H9 (cell line): ENCODE measurements at regions not wholly inside any gene's neighbourhood (a gene's known extent, or its start where the extent isn't known, plus 50 kb on each side); places are given as distances from the start of the nearest gene placed in this dataset.

Source experiments
- DNase-seq: peaks from one replicate; pipeline ENCODE4 v3.0.0-alpha.2; 2017
- H2AFZ ChIP-seq: one replicate; pipeline ENCODE4 v1.6.1; 2013; ENCODE audit warnings: mild to moderate bottlenecking, low read length, control low read depth, moderate library complexity
- H2AK5ac ChIP-seq: 2 replicates; pipeline ENCODE4 v1.6.1; 2013; ENCODE audit warnings: low read length, control low read depth, mixed read lengths; ENCODE audit not compliant: insufficient read length
- H2BK120ac ChIP-seq: one replicate; pipeline ENCODE4 v1.6.1; 2013; ENCODE audit warnings: low read depth, mild to moderate bottlenecking, low read length, control low read depth, inconsistent platforms; ENCODE audit not compliant: poor library complexity, severe bottlenecking
- H2BK12ac ChIP-seq: 2 replicates; pipeline ENCODE4 v1.6.1; 2013; ENCODE audit warnings: low read length, control low read depth, mixed read lengths, low read depth; ENCODE audit not compliant: insufficient read length
- H2BK15ac ChIP-seq: 2 replicates; pipeline ENCODE4 v1.6.1; 2013; ENCODE audit warnings: low read depth, low read length, control low read depth
- H2BK20ac ChIP-seq: one replicate; pipeline ENCODE4 v1.6.1; 2013; ENCODE audit warnings: low read depth, mild to moderate bottlenecking, low read length, control low read depth, inconsistent platforms; ENCODE audit not compliant: poor library complexity, severe bottlenecking
- H2BK5ac ChIP-seq: 2 replicates; pipeline ENCODE4 v1.6.1; 2013; ENCODE audit warnings: low read length, control low read depth, mixed read lengths; ENCODE audit not compliant: insufficient read length
- H3K14ac ChIP-seq: 2 replicates; pipeline ENCODE4 v1.6.1; 2013; ENCODE audit warnings: low read length, control low read depth; ENCODE audit not compliant: insufficient read depth
- H3K18ac ChIP-seq: 2 replicates; pipeline ENCODE4 v1.6.1; 2013; ENCODE audit warnings: low read depth, mild to moderate bottlenecking, mixed read lengths, low read length, control low read depth; ENCODE audit not compliant: insufficient read length
- H3K23ac ChIP-seq: 2 replicates; pipeline ENCODE4 v1.6.1; 2013; ENCODE audit warnings: low read length, control low read depth, mixed read lengths, low read depth; ENCODE audit not compliant: insufficient read length
- H3K23me2 ChIP-seq: 2 replicates; pipeline ENCODE4 v1.6.1; 2013; ENCODE audit warnings: low read depth, mild to moderate bottlenecking, mixed read lengths, low read length, control low read depth; ENCODE audit not compliant: insufficient read length, poor library complexity, severe bottlenecking
- H3K27ac ChIP-seq: 2 replicates; pipeline ENCODE4 v1.5.1; 2013; ENCODE audit warnings: low read length, control low read depth, mixed read lengths, low read depth; ENCODE audit not compliant: insufficient read length
- H3K27me3 ChIP-seq: 2 replicates; pipeline ENCODE4 v1.6.1; 2013; ENCODE audit warnings: low read length, control low read depth, inconsistent platforms; ENCODE audit not compliant: insufficient read depth
- H3K4ac ChIP-seq: 2 replicates; pipeline ENCODE4 v1.6.1; 2013; ENCODE audit warnings: low read depth, mild to moderate bottlenecking, control low read depth, inconsistent platforms, low read length, moderate library complexity
- H3K4me1 ChIP-seq: 2 replicates; pipeline ENCODE4 v1.6.1; 2013; ENCODE audit warnings: low read length, control low read depth, inconsistent platforms; ENCODE audit not compliant: insufficient read depth
- H3K4me2 ChIP-seq: 2 replicates; pipeline ENCODE4 v1.6.1; 2013; ENCODE audit warnings: low read length, control low read depth, mixed read lengths; ENCODE audit not compliant: insufficient read length, insufficient read depth
- H3K56ac ChIP-seq: 2 replicates; pipeline ENCODE4 v1.6.1; 2013; ENCODE audit warnings: low read depth, mild to moderate bottlenecking, mixed read lengths, low read length, control low read depth; ENCODE audit not compliant: insufficient read length
- H3K79me1 ChIP-seq: 2 replicates; pipeline ENCODE4 v1.6.1; 2013; ENCODE audit warnings: low read depth, mild to moderate bottlenecking, moderate library complexity, low read length, control low read depth, inconsistent platforms; ENCODE audit not compliant: insufficient read depth, poor library complexity, severe bottlenecking
- H3K79me2 ChIP-seq: 2 replicates; pipeline ENCODE4 v1.6.1; 2013; ENCODE audit warnings: low read length, control low read depth, inconsistent platforms; ENCODE audit not compliant: insufficient read depth
- H3K9ac ChIP-seq: 2 replicates; pipeline ENCODE4 v1.6.1; 2013; ENCODE audit warnings: low read length, control low read depth, mixed read lengths; ENCODE audit not compliant: insufficient read length; ENCODE audit errors: extremely low read depth
- H3K9me3 ChIP-seq: one replicate; pipeline ENCODE4 v1.6.1; 2013; ENCODE audit warnings: low read depth, low read length, inconsistent platforms; ENCODE audit not compliant: control insufficient read depth
- H3T11ph ChIP-seq: one replicate; pipeline ENCODE4 v1.6.1; 2013; ENCODE audit warnings: mild to moderate bottlenecking, low read length, control low read depth, inconsistent platforms
- H4K20me1 ChIP-seq: one replicate; pipeline ENCODE4 v1.6.1; 2013; ENCODE audit not compliant: control insufficient read depth, insufficient read length, insufficient read depth
- H4K5ac ChIP-seq: 2 replicates; pipeline ENCODE4 v1.6.1; 2013; ENCODE audit warnings: low read depth, mild to moderate bottlenecking, mixed read lengths, low read length, control low read depth; ENCODE audit not compliant: insufficient read length
- H4K8ac ChIP-seq: replicated peaks from 2 replicates; pipeline ENCODE4 v1.6.1; 2013; ENCODE audit warnings: low read length, control low read depth, mixed read lengths, low read depth; ENCODE audit not compliant: insufficient read length
- H4K91ac ChIP-seq: 2 replicates; pipeline ENCODE4 v1.6.1; 2013; ENCODE audit warnings: low read depth, mild to moderate bottlenecking, moderate library complexity, mixed read lengths, low read length, control low read depth; ENCODE audit not compliant: insufficient read length
- H3K27ac Mint-ChIP-seq, 3 experiments: 2 replicates in 2 of 3; 3 replicates in 1 of 3; pipeline ENCODE4 v1.8.0; 2020 to 2021; ENCODE audit warnings: mixed read lengths in 3 of 3, mild to moderate bottlenecking in 1 of 3, moderate library complexity in 1 of 3
- H3K27me3 Mint-ChIP-seq: 2 replicates; pipeline ENCODE4 v1.8.0; 2021; ENCODE audit warnings: low read depth, mild to moderate bottlenecking, moderate library complexity, mixed read lengths
- H3K36me3 Mint-ChIP-seq, 3 experiments: 2 replicates in 2 of 3; 3 replicates in 1 of 3; pipeline ENCODE4 v1.8.0; 2020 to 2021; ENCODE audit warnings: low read depth in 3 of 3, mixed read lengths in 3 of 3; ENCODE audit not compliant: insufficient read depth in 1 of 3
- H3K4me1 Mint-ChIP-seq, 2 experiments: 2 replicates each; pipeline ENCODE4 v1.8.0; 2020; ENCODE audit warnings: mixed read lengths in 2 of 2
- H3K4me3 Mint-ChIP-seq, 2 experiments: 2 replicates in 1 of 2; 3 replicates in 1 of 2; pipeline ENCODE4 v1.8.0; 2020 to 2021; ENCODE audit warnings: mild to moderate bottlenecking in 2 of 2, mixed read lengths in 2 of 2, moderate library complexity in 1 of 2
- H3K9me3 Mint-ChIP-seq, 2 experiments: 2 replicates in 1 of 2; 3 replicates in 1 of 2; pipeline ENCODE4 v1.8.0; 2020; ENCODE audit warnings: mild to moderate bottlenecking in 2 of 2, mixed read lengths in 2 of 2, moderate library complexity in 1 of 2
- WGBS: extraction: QIAGEN DNeasy Blood & Tissue Kit; methylation state at CpG from one replicate; pipeline ENCODE4 v1.1.7; 2013; ENCODE audit warnings: missing lambda C conversion rate, low lambda C conversion rate, mixed read lengths; ENCODE audit not compliant: insufficient read length; ENCODE audit errors: extremely low coverage; 5-methylcytosine and 5-hydroxymethylcytosine counted together
- TF ChIP-seq, protein P1 (sequence below): fragments of 200-600 bp; sonication (generic); conservative IDR thresholded peaks from 3 replicates; pipeline ENCODE4 v1.8.0; 2021; ENCODE audit warnings: antibody characterized with exemption, mild to moderate bottlenecking

DNA sequence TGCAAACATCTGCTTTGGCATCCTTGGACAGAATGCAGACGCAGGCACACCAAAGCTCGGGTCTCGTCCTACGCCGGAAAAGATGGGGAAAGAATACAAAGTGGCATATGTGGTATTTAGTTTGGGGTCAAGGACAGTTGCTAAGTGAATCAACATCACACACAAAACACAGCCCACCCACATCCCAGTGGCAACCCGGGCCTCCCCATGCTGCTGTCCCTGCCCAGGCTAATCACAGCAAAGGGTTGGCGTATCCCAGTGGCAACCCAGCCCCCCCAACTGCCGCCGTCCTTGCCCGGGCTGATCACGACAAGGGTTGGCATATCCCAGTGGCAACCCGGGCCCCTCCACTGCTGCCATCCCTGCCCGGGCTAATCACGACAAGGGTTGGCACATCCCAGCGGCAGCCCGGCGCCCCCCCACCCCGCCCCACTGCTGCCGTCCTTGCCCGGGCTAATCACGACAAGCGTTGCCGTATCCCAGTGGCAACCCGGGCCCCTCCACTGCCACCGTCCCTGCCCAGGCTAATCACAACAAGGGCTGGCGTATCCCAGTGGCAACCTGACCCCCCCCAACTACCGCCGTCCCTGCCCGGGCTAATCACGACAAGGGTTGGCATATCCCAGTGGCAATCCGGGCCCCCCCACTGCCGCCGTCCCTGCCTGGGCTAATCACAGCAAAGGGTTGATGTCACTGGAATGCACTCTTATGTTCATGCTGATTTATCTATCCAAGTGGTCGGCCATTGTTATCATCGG is 167.8 kb upstream of the SOX1 start:
- no peaks in the 10 kb centered on the region for H3K79me2 ChIP-seq
- H3K23ac ChIP-seq = no peak overlapping the region
- H3K4me2 ChIP-seq = no peak overlapping the region
- no peak overlapping the region for H2AFZ ChIP-seq
- Mint-ChIP-seq H3K9me3 (peaks cover 0 to 2% of the 10 kb centered on the region in 2 experiments; a peak in 1 of 5 replicates), H3K27me3 (peaks cover 52% of the 10 kb centered on the region), H3K4me3 (no peak overlapping the region), H3K36me3 (no peaks in the 10 kb centered on the region), H3K27ac (no peak overlapping the region), H3K4me1 (peaks cover 8 to 10% of the 10 kb centered on the region in 2 experiments)
- H3K14ac ChIP-seq = no peak overlapping the region
- TF ChIP-seq, protein P1, sequence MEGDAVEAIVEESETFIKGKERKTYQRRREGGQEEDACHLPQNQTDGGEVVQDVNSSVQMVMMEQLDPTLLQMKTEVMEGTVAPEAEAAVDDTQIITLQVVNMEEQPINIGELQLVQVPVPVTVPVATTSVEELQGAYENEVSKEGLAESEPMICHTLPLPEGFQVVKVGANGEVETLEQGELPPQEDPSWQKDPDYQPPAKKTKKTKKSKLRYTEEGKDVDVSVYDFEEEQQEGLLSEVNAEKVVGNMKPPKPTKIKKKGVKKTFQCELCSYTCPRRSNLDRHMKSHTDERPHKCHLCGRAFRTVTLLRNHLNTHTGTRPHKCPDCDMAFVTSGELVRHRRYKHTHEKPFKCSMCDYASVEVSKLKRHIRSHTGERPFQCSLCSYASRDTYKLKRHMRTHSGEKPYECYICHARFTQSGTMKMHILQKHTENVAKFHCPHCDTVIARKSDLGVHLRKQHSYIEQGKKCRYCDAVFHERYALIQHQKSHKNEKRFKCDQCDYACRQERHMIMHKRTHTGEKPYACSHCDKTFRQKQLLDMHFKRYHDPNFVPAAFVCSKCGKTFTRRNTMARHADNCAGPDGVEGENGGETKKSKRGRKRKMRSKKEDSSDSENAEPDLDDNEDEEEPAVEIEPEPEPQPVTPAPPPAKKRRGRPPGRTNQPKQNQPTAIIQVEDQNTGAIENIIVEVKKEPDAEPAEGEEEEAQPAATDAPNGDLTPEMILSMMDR = no peak
- no peaks in the 10 kb centered on the region for H4K20me1 ChIP-seq
- no peak overlapping the region for H4K91ac ChIP-seq
- no peak overlapping the region for H2BK5ac ChIP-seq
- H2BK20ac ChIP-seq = no peak overlapping the region
- H2BK15ac ChIP-seq = no peak overlapping the region
- H3K23me2 ChIP-seq = peaks cover under 1% of the 10 kb centered on the region
- H2BK12ac ChIP-seq = no peak overlapping the region
- no peak overlapping the region for H4K8ac ChIP-seq
- no peaks in the 10 kb centered on the region for H3K27me3 ChIP-seq
- no peaks in the 10 kb centered on the region for H3K9me3 ChIP-seq
- H2BK120ac ChIP-seq = no peak overlapping the region
- H3K27ac ChIP-seq = no peak overlapping the region
- H3K9ac ChIP-seq = no peak overlapping the region
- no CpG with 5 or more reads among the region's 35 CpGs for WGBS
- no peak overlapping the region for H4K5ac ChIP-seq
- no peak overlapping the region for H3K18ac ChIP-seq
- no peak overlapping the region for H3K4ac ChIP-seq
- H3K56ac ChIP-seq = no peak overlapping the region
- no peak overlapping the region for H3T11ph ChIP-seq
- H3K4me1 ChIP-seq = no peaks in the 10 kb centered on the region
- H2AK5ac ChIP-seq = no peak overlapping the region
- peak; percentile 12 for DNase-seq
- H3K79me1 ChIP-seq = no peaks in the 10 kb centered on the region
